HCT116 (cell line): ENCODE measurements at regions not wholly inside any gene's neighbourhood (a gene's known extent, or its start where the extent isn't known, plus 50 kb on each side); places are given as distances from the start of the nearest gene placed in this dataset.

Experiments used
- CBX3 ChIP-seq: IDR thresholded peaks from 2 replicates; pipeline ENCODE4 v1.6.1; 2012; ENCODE audit warnings: low read depth
- CTCF ChIP-seq, 3 experiments: fragments of 200-600 bp in 1 of 3; sonication (generic) in 1 of 3; IDR thresholded peaks in 2 of 3; conservative IDR thresholded peaks in 1 of 3; 2 replicates each; pipeline ENCODE4 v1.5.1; 2012 to 2017; ENCODE audit warnings: low read depth in 2 of 3, low read length in 2 of 3, antibody characterized with exemption in 1 of 3, borderline replicate concordance in 1 of 3, control low read depth in 1 of 3, mild to moderate bottlenecking in 1 of 3, mixed read lengths in 1 of 3, mixed run types in 1 of 3, moderate library complexity in 1 of 3; ENCODE audit not compliant: insufficient read depth in 1 of 3
- ELF1 ChIP-seq: IDR thresholded peaks from 2 replicates; pipeline ENCODE4 v1.6.1; 2012; ENCODE audit warnings: low read depth, borderline replicate concordance
- EZH2 ChIP-seq: fragments of 200-600 bp; sonication (generic); IDR thresholded peaks from 2 replicates; pipeline ENCODE4 v1.6.1; 2017; ENCODE audit warnings: antibody characterized with exemption, mixed run types
- EZH2phosphoT487 ChIP-seq: fragments of 200-600 bp; IDR thresholded peaks from 2 replicates; pipeline ENCODE4 v1.6.1; 2018; ENCODE audit warnings: antibody characterized with exemption, borderline replicate concordance
- POLR2A ChIP-seq: IDR thresholded peaks from 2 replicates; pipeline ENCODE4 v1.7.0; 2011; ENCODE audit warnings: borderline replicate concordance; ENCODE audit not compliant: insufficient read depth, insufficient read length; ENCODE audit errors: extremely low read depth
- POLR2AphosphoS5 ChIP-seq: IDR thresholded peaks from 2 replicates; pipeline ENCODE4 v1.6.1; 2011; ENCODE audit warnings: mild to moderate bottlenecking, low read depth, low read length, moderate library complexity
- SIN3A ChIP-seq: IDR thresholded peaks from 2 replicates; pipeline ENCODE4 v1.6.1; 2012; ENCODE audit warnings: low read depth
- SRF ChIP-seq: IDR thresholded peaks from 2 replicates; pipeline ENCODE4 v1.6.1; 2012; ENCODE audit warnings: low read depth
- YY1 ChIP-seq: IDR thresholded peaks from 2 replicates; pipeline ENCODE4 v1.6.1; 2011; ENCODE audit warnings: low read length, low read depth, moderate library complexity, mild to moderate bottlenecking; ENCODE audit not compliant: insufficient replicate concordance; ENCODE audit errors: extremely low read depth
- ZNF274 ChIP-seq: fragments of 200-500 bp; sonication (Bioruptor generic); IDR thresholded peaks from 2 replicates; pipeline ENCODE4 v1.6.1; 2014; ENCODE audit warnings: mild to moderate bottlenecking, low read depth, low read length, inconsistent platforms
- TF ChIP-seq, protein P1 (sequence below): IDR thresholded peaks from 2 replicates; pipeline ENCODE4 v1.6.1; 2012; ENCODE audit warnings: low read depth

- TF ChIP-seq YY1 (no peak), CTCF (IDR thresholded peaks at IDR 0.05 in 2 of 3, conservative IDR thresholded peaks at IDR 0.05 in 1 of 3; ENCODE audit: borderline replicate concordance in 1 of 3, insufficient read depth in 1 of 3, low read depth in 2 of 3, low read length in 2 of 3) (no peak), EZH2 (no peak), POLR2AphosphoS5 (no peak), SRF (no peak), ELF1 (no peak), SIN3A (no peak), EZH2phosphoT487 (no peak), POLR2A (no peak), CBX3 (no peak), ZNF274 (no peak)
- TF ChIP-seq, protein P1, sequence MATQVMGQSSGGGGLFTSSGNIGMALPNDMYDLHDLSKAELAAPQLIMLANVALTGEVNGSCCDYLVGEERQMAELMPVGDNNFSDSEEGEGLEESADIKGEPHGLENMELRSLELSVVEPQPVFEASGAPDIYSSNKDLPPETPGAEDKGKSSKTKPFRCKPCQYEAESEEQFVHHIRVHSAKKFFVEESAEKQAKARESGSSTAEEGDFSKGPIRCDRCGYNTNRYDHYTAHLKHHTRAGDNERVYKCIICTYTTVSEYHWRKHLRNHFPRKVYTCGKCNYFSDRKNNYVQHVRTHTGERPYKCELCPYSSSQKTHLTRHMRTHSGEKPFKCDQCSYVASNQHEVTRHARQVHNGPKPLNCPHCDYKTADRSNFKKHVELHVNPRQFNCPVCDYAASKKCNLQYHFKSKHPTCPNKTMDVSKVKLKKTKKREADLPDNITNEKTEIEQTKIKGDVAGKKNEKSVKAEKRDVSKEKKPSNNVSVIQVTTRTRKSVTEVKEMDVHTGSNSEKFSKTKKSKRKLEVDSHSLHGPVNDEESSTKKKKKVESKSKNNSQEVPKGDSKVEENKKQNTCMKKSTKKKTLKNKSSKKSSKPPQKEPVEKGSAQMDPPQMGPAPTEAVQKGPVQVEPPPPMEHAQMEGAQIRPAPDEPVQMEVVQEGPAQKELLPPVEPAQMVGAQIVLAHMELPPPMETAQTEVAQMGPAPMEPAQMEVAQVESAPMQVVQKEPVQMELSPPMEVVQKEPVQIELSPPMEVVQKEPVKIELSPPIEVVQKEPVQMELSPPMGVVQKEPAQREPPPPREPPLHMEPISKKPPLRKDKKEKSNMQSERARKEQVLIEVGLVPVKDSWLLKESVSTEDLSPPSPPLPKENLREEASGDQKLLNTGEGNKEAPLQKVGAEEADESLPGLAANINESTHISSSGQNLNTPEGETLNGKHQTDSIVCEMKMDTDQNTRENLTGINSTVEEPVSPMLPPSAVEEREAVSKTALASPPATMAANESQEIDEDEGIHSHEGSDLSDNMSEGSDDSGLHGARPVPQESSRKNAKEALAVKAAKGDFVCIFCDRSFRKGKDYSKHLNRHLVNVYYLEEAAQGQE = no peak
Measured at GRCh38 chr1:113247355-113247754, 143.0 kb upstream of the MAGI3 start.
